ENCODE measurements at regions not wholly inside any gene's neighbourhood (a gene's known extent, or its start where the extent isn't known, plus 50 kb on each side); places are given as distances from the start of the nearest gene placed in this dataset.

DNA sequence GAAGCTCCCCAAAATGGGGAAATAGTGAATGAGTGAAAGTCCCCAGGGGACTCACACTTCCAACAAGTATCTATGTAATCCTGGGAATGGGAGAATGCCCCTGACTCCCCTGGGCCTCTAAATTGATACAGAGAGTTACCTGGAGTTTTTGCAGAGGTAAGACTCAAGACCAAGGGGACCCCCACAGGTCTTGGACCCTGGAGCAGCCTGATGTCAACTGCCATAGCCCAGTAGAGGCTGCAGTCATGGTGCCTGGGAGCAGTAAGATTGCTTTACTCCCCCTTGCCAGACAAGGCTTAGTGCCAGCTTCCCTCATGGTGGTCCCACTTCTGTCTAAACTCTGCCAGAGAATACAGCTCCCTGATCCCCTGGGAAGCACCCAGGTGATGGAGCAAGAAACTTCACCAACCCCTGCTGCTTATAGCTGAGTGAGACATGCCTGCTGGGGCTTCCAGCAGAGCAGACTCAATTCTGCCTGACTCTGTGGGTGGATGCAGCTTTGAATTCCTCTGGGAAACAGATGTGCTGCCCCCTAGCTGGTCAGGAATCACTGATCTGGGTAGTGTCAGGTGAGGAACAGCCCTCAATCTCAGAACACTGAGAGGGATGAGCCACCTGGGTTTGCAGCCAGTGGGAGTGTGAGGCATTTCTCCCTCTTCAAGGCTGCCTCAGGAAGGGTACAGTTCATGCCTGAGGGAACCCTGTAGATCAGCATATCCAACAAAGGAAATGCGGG lies 485.9 kb downstream of the NSUN3 start:
- H3K27me3 ChIP-seq (ENCODE audit: control insufficient read depth, insufficient read depth, low read length), result no peaks in the 10 kb centered on the region
- TF ChIP-seq, protein P1, sequence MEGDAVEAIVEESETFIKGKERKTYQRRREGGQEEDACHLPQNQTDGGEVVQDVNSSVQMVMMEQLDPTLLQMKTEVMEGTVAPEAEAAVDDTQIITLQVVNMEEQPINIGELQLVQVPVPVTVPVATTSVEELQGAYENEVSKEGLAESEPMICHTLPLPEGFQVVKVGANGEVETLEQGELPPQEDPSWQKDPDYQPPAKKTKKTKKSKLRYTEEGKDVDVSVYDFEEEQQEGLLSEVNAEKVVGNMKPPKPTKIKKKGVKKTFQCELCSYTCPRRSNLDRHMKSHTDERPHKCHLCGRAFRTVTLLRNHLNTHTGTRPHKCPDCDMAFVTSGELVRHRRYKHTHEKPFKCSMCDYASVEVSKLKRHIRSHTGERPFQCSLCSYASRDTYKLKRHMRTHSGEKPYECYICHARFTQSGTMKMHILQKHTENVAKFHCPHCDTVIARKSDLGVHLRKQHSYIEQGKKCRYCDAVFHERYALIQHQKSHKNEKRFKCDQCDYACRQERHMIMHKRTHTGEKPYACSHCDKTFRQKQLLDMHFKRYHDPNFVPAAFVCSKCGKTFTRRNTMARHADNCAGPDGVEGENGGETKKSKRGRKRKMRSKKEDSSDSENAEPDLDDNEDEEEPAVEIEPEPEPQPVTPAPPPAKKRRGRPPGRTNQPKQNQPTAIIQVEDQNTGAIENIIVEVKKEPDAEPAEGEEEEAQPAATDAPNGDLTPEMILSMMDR (IDR thresholded peaks at IDR 0.05), result no peak
- H2AFZ ChIP-seq, result no peak overlapping the region
- H3K79me2 ChIP-seq, result no peaks in the 10 kb centered on the region
- no peak overlapping the region for H3K4me2 ChIP-seq (ENCODE audit: low read length)
- H3K9ac ChIP-seq, result no peak overlapping the region
- no peaks in the 10 kb centered on the region for H3K4me1 ChIP-seq
- H3K4me3 ChIP-seq (ENCODE audit: low read depth, low read length), result no peak overlapping the region
- H3K36me3 ChIP-seq (ENCODE audit: control insufficient read depth, insufficient read depth, low read length), result no peaks in the 10 kb centered on the region
- no peaks in the 10 kb centered on the region for H3K9me3 ChIP-seq (ENCODE audit: control insufficient read depth, low read length)
- H3K27ac ChIP-seq, result no peak overlapping the region

DNA sequence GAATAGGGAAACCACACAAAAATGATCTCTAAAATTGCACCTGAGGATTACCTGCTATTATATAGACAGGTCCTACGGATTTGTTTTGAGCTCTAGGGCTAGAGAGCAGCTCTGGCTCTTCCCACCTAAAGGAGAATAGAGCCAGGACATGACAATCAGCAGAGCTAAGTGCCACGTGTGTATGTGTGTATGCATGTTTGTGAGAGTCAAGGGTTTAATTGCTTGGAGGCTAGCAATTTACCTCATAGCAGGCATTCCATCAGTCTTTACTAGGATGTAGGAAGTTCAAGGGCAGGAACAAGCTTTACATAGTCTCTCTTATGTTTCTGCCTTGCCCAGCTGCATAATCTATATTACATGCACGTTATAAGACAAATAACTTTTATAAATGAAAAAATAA lies 498.2 kb downstream of the NSUN3 start:
- Histone ChIP-seq H3K9ac (no peak overlapping the region), H3K4me3 (ENCODE audit: low read depth, low read length) (no peak overlapping the region), H3K36me3 (ENCODE audit: control insufficient read depth, insufficient read depth, low read length) (no peaks in the 10 kb centered on the region), H3K79me2 (no peaks in the 10 kb centered on the region), H2AFZ (no peak overlapping the region), H3K4me2 (ENCODE audit: low read length) (no peak overlapping the region), H3K27ac (no peak overlapping the region), H3K27me3 (ENCODE audit: control insufficient read depth, insufficient read depth, low read length) (no peaks in the 10 kb centered on the region), H3K4me1 (no peaks in the 10 kb centered on the region), H3K9me3 (ENCODE audit: control insufficient read depth, low read length) (no peaks in the 10 kb centered on the region)
- TF ChIP-seq, protein P1 (IDR thresholded peaks at IDR 0.05), result no peak

DNA sequence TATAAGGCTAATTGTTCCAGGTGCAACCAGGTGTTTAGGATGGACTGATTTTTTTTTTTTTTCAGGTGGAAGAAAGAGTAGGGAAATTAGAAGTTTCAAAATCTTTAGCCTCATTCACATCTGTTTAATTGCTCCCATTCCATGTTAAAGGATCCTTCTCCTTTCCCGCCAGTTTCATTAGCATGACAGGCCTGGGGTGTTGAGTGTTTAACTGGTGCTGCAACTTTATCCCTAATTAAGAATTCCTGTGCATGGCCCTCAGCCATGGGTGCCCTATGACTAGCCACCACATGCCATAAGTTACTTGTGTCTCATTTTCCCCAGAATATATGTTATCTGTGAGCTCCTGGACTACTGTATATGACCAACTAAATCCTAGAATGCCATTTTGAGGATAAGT lies 501.4 kb downstream of the NSUN3 start:
- no peak overlapping the region for H3K4me3 ChIP-seq (ENCODE audit: low read depth, low read length)
- H3K4me2 ChIP-seq (ENCODE audit: low read length), result no peak overlapping the region
- no peaks in the 10 kb centered on the region for H3K36me3 ChIP-seq (ENCODE audit: control insufficient read depth, insufficient read depth, low read length)
- H3K27ac ChIP-seq, result no peak overlapping the region
- TF ChIP-seq, protein P1 (IDR thresholded peaks at IDR 0.05), result no peak
- no peaks in the 10 kb centered on the region for H3K27me3 ChIP-seq (ENCODE audit: control insufficient read depth, insufficient read depth, low read length)
- no peak overlapping the region for H3K9ac ChIP-seq
- H3K79me2 ChIP-seq, result no peaks in the 10 kb centered on the region
- H3K4me1 ChIP-seq, result no peaks in the 10 kb centered on the region
- no peak overlapping the region for H2AFZ ChIP-seq
- no peaks in the 10 kb centered on the region for H3K9me3 ChIP-seq (ENCODE audit: control insufficient read depth, low read length)

- Histone ChIP-seq H3K27me3 (ENCODE audit: control insufficient read depth, insufficient read depth, low read length) (no peaks in the 10 kb centered on the region), H3K79me2 (no peaks in the 10 kb centered on the region), H3K36me3 (ENCODE audit: control insufficient read depth, insufficient read depth, low read length) (no peaks in the 10 kb centered on the region), H3K9ac (no peak overlapping the region), H3K4me1 (no peaks in the 10 kb centered on the region), H3K4me3 (ENCODE audit: low read depth, low read length) (no peak overlapping the region), H3K9me3 (ENCODE audit: control insufficient read depth, low read length) (no peaks in the 10 kb centered on the region), H3K4me2 (ENCODE audit: low read length) (no peak overlapping the region), H3K27ac (no peak overlapping the region), H2AFZ (no peak overlapping the region)
- TF ChIP-seq, protein P1 (IDR thresholded peaks at IDR 0.05), result no peak
Observed at GRCh38 chr3:94568041-94568440, 505.2 kb downstream of the NSUN3 start.

GRCh38 chr3:94573337-94573736 lies 510.5 kb downstream of the NSUN3 start:
- H3K9me3 ChIP-seq (ENCODE audit: control insufficient read depth, low read length), result no peaks in the 10 kb centered on the region
- no peaks in the 10 kb centered on the region for H3K4me1 ChIP-seq
- no peak overlapping the region for H3K4me3 ChIP-seq (ENCODE audit: low read depth, low read length)
- H3K27me3 ChIP-seq (ENCODE audit: control insufficient read depth, insufficient read depth, low read length), result no peaks in the 10 kb centered on the region
- no peak overlapping the region for H3K27ac ChIP-seq
- no peak overlapping the region for H3K4me2 ChIP-seq (ENCODE audit: low read length)
- TF ChIP-seq, protein P1 (IDR thresholded peaks at IDR 0.05), result no peak
- H2AFZ ChIP-seq, result no peak overlapping the region
- H3K9ac ChIP-seq, result no peak overlapping the region
- H3K79me2 ChIP-seq, result no peaks in the 10 kb centered on the region
- H3K36me3 ChIP-seq (ENCODE audit: control insufficient read depth, insufficient read depth, low read length), result no peaks in the 10 kb centered on the region

All from parathyroid adenoma (tissue), 2 donors.